Heart left ventricle (tissue), 13 donors: ENCODE measurements at regions not wholly inside any gene's neighbourhood (a gene's known extent, or its start where the extent isn't known, plus 50 kb on each side); places are given as distances from the start of the nearest gene placed in this dataset.

Experiments
- POLR2A ChIP-seq, 2 donors: fragments of 450-650 bp; IDR thresholded peaks; one replicate each; pipeline ENCODE4 v1.6.1; 2017; ENCODE audit warnings: antibody characterized with exemption in 2 of 2, mild to moderate bottlenecking in 2 of 2, moderate library complexity in 2 of 2
- TF ChIP-seq, protein P1 (sequence below), 12 donors: fragments of 200-600 bp; sonication (generic) in 4 of 12; IDR thresholded peaks; one replicate each; pipeline versions ENCODE4 v1.5.0 to v1.8.0; 2018 to 2022; ENCODE audit warnings: antibody characterized with exemption in 12 of 12, mild to moderate bottlenecking in 5 of 12
- donor health status: ischemic (EF 13 %, LVEDD 7.1; RV severe dilation, severe dysfunction).
- donor health status: DM: no; HTN: yes; CAD: no.
- donor health status: DM: no; HTN: no; CAD: no.
- donor health status: ischemic (EF 25% LVEDD 6.9; RV normal size, moderate dysfunction).
- donor health status: ischemic (EF 25% LVEDD 5.7; RV mildly dilated, moderate dysfunction).
- donor health status: ischemic (EF 35%, LVEDD 5.7; RV mildly dilated, moderate dysfunction).
- donor health status: nonischemic (EF 11% LVEDD 7.7; RV severe dilation, severe dysfunction).
- donor health status: DM: yes; HTN: yes; CAD: no.
- donor health status: PGD.
- donor health status: ischemic (EF 29% LVEDD 5.4; RV normal size, mild dysfunction).
- donor health status: nonischemic (EF 23%, LVEDD 6.1; RV moderate dilation, normal function).

GRCh38 chr13:110799246-110800236, 86.0 kb downstream of the ING1 start:
- TF ChIP-seq POLR2A (IDR thresholded peaks at IDR 0.05), result no peak
- TF ChIP-seq, protein P1, sequence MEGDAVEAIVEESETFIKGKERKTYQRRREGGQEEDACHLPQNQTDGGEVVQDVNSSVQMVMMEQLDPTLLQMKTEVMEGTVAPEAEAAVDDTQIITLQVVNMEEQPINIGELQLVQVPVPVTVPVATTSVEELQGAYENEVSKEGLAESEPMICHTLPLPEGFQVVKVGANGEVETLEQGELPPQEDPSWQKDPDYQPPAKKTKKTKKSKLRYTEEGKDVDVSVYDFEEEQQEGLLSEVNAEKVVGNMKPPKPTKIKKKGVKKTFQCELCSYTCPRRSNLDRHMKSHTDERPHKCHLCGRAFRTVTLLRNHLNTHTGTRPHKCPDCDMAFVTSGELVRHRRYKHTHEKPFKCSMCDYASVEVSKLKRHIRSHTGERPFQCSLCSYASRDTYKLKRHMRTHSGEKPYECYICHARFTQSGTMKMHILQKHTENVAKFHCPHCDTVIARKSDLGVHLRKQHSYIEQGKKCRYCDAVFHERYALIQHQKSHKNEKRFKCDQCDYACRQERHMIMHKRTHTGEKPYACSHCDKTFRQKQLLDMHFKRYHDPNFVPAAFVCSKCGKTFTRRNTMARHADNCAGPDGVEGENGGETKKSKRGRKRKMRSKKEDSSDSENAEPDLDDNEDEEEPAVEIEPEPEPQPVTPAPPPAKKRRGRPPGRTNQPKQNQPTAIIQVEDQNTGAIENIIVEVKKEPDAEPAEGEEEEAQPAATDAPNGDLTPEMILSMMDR (IDR thresholded peaks at IDR 0.05), result no peak
